Brain pericyte (primary cell): ENCODE measurements at regions not wholly inside any gene's neighbourhood (a gene's known extent, or its start where the extent isn't known, plus 50 kb on each side); places are given as distances from the start of the nearest gene placed in this dataset.
"Not testable (repeated sequence)": the region's sequence is repeated elsewhere in the genome, so short reads cannot be mapped to it uniquely, and the experiment has no call there.

Experiments used
- DNase-seq: peaks from one replicate; pipeline ENCODE4 v3.0.0-alpha.2; 2012; ENCODE audit warnings: low read depth, low spot score

GRCh38 chr4:33126002-33126401, 2405.8 kb downstream of the PCDH7 start:
- DNase-seq = no peak

GRCh38 chr4:33130662-33131061, 2410.5 kb downstream of the PCDH7 start:
- not testable (repeated sequence) for DNase-seq

- no peak for DNase-seq
Measured at GRCh38 chr4:33133723-33134122, 2413.6 kb downstream of the PCDH7 start.

- no peak for DNase-seq
Measured at GRCh38 chr4:33134366-33134765, 2414.2 kb downstream of the PCDH7 start.

GRCh38 chr4:33149658-33150524, 2429.7 kb downstream of the PCDH7 start:
- DNase-seq = no peak

- no peak for DNase-seq
Measured at GRCh38 chr4:33150525-33150910, 2430.3 kb downstream of the PCDH7 start.

- no peak for DNase-seq
Measured at GRCh38 chr4:33160126-33160525, 2440.0 kb downstream of the PCDH7 start.

GRCh38 chr4:33161202-33161601, 2441.0 kb downstream of the PCDH7 start:
- no peak for DNase-seq

GRCh38 chr4:33162122-33162521, 2442.0 kb downstream of the PCDH7 start:
- no peak for DNase-seq

GRCh38 chr4:33171873-33172525, 2451.8 kb downstream of the PCDH7 start:
- no peak for DNase-seq

- no peak for DNase-seq
Measured at GRCh38 chr4:33176566-33176965, 2456.4 kb downstream of the PCDH7 start.

- no peak for DNase-seq
Measured at GRCh38 chr4:33184657-33185290, 2464.6 kb downstream of the PCDH7 start.

GRCh38 chr4:33187035-33187434, 2466.9 kb downstream of the PCDH7 start:
- no peak for DNase-seq

GRCh38 chr4:33188733-33189132, 2468.6 kb downstream of the PCDH7 start:
- DNase-seq = no peak

- no peak for DNase-seq
Measured at GRCh38 chr4:33189169-33189568, 2469.0 kb downstream of the PCDH7 start.

- no peak for DNase-seq
Measured at GRCh38 chr4:33193109-33193508, 2472.9 kb downstream of the PCDH7 start.

- no peak for DNase-seq
Measured at GRCh38 chr4:33200377-33200776, 2480.2 kb downstream of the PCDH7 start.

GRCh38 chr4:33218238-33218637, 2498.1 kb downstream of the PCDH7 start:
- DNase-seq = no peak

- no peak for DNase-seq
Measured at GRCh38 chr4:33226133-33226532, 2506.0 kb downstream of the PCDH7 start.

- no peak for DNase-seq
Measured at GRCh38 chr4:33226783-33227182, 2506.6 kb downstream of the PCDH7 start.

- DNase-seq = no peak
Measured at GRCh38 chr4:33255094-33255493, 2534.9 kb downstream of the PCDH7 start.

GRCh38 chr4:33255507-33255906, 2535.3 kb downstream of the PCDH7 start:
- no peak for DNase-seq

- DNase-seq = no peak
Measured at GRCh38 chr4:33262824-33263223, 2542.7 kb downstream of the PCDH7 start.
